SHP77 (cell line): ENCODE measurements at regions not wholly inside any gene's neighbourhood (a gene's known extent, or its start where the extent isn't known, plus 50 kb on each side); places are given as distances from the start of the nearest gene placed in this dataset.
"Not testable (repeated sequence)": the region's sequence is repeated elsewhere in the genome, so short reads cannot be mapped to it uniquely, and the experiment has no call there.

Experiments
- DNase-seq, 2 experiments: peaks; one replicate each; lab custom pipeline; 2025; lab: John Stamatoyannopoulos, UW

DNA sequence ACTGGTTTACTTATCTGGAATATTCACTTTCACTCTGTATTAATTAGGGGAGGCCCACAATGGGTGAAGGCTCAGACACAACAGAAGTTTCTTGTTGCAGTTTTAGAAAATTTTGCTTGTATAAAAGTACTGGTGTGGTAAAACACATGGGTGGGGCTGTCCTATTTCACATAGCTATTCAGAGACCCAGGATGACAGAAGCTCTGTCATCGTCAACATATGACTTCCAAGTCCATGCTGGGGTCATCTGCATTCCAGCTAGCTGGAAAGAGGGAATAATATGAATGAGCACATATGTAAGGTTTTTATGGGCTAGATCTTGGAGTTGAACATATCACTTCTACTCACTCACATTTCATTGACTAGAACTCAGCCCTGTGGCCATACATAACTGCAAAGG lies 166.4 kb upstream of the KCTD3 start:
- DNase-seq = no peak

DNA sequence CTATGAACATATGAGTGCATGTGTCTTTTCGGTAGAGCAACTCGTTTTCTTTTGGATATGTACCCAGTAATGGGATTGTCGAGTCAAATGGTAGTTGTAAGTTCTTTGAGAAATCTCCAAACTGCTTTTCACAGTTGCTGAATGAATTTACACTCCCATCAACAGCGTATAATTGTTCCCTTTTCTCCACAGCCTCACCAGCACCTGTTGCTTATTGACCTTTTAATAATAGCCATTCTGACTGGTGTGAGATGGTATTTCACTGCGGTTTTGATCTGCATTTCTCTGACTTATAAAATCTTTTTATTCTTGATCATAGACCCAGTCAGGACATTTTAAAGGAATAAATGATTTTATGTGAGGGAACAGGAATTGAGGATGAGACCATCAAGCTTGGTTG lies 165.0 kb upstream of the KCTD3 start:
- no peak for DNase-seq

DNA sequence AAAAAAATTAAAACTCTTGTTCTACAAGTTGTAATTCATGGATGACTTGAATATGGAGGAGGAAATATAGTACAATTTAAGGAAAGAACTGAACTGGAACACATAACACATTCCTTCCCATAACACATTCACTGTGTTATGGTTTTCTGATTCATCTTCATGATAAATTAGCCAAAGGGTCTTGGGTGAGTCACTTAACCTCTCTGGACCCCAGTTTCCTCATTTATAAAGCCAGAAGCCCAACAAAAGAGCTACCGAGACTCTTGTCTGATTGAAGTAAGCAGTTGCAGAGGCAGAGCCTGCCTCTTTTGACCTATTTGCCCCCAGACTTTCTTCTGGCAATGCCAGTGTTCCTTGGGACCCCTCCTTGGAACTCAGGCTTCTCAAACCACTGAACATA lies 161.9 kb upstream of the KCTD3 start:
- DNase-seq = no peak

DNA sequence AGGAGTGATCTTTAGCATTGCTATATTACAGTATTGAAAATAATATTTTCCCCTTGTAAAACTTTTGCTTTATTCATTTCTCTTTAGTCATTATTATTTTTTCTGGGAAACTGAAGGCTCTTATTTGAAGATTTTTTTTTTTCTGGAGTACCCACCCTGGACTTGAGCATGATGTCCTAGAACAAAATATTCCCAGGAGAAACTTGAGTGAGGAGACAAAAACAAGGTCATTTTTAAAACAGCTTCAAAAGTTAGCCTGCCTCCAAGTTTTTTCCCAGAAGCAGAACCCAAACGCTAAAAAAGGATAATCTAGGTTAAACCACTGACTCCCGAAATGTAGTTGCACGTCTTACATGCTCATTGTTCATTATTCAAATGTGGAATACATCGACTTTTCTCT lies 160.2 kb upstream of the KCTD3 start:
- no peak for DNase-seq

DNA sequence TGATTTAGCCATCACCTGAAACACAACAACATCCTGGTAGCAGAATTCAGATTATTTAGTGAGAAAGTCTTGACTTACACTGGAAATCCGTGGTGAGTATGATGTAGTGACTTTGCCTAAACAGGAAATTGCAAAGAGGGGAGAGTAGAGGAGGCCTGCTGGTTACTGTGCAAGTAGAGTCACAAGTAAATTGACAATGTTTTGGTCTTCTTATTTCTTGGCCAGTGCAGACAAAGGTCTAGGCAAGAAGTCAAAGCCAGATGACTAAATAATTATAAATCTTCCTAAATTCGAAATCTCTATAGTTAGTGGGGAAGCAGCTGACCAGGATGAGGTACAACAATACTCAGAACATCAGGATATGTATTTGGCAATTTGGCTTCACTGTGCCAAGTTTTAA lies 159.5 kb upstream of the KCTD3 start:
- DNase-seq = no peak

DNA sequence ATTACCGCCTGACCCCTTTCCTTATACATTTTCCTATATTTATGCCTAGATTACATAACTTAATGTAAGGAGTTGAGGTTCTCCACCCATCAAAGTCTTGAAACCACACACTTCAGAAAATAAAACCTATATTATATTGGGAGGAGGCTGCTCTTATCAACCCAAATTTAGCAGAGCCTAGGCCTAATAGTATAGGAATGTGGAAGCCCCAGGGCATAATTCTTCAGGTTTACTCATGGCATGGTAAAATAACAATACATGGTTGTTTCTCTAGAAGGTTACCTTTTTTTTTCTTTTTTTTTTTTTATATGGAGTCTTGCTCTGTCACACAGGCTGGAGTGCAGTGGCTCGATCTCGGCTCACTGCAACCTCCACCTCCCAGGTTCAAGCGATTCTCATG lies 157.6 kb upstream of the KCTD3 start:
- not testable (repeated sequence) for DNase-seq

DNA sequence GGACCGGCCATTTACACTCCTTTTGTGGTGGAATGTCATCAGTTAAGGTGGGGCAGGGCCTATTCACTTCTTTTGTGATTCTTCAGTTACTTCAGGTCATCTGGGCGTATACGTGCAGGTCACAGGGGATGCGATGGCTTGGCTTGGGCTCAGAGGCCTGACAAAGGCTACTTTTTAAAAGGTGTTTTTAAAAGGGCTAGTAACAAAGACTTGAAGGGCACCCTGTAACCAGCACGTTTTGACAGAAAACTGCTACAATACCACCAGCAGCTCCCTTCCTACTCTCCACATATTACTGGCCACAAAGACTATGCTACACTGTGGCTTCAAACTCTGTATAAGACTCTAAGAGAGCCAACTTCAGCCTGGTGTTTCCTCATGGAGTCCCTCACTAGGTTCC lies 151.6 kb upstream of the KCTD3 start:
- not testable (repeated sequence) for DNase-seq

DNA sequence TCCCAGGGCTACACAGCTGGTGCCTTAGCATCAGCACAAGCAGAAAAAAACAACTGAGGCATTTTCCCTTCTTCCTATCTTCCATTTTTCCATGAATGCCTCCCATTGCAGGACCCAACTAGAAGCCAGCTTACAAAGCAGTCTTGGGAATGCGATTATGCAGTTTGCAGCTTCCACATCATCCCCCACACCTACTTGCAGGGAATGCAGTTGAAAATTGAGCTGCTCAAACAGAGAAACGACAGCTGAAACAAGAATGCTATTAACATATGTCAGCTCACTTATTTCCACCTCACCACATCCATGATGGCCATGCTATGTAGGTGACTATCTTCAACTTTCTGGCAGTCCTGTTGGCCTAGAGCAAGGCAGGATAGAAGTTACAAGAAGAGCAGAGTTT lies 150.6 kb upstream of the KCTD3 start:
- no peak for DNase-seq

DNA sequence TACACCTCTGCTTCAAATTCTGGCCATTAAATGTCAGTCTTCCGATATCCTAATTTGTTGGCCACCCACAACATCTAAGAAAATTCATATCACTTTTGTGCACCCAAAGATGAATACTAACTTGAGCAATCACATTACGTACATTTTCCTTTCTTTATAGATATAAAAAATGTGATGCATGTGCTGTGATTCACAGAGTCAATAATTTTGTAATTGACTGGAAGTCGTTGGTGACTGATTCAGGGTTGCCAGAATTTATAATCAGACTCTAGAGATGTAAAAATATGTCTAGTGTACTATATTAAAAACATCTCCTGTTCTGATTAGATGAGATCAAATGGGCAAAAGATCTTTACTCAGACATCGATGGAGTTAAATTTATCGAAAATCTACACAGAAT lies 150.0 kb upstream of the KCTD3 start:
- DNase-seq = no peak

DNA sequence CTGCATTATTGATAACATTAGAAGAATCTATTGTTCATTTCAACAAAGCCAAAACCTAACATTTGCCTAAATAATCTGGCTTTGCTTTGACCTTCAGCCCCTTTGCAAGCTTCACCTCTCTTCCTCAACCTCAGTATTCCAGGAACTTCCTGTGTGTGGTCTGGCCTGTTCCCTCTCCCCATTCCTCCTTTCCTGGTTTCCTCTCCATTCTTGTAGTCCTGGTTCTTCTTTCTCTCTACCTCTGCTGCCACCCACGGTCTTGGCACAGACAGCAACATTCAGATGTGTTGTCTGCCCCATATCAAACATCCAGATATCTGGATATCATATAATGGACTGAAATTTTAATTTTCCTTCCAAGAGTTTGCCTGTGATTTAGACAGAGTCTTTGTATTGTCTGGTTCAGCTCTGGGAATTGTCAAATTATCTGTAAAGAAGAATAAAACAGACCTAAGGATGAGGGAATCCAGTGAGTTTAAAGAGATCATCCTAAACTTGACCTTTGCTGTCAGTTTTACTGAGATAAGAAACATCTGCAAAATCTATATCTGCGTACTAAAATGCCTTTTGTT lies 148.1 kb upstream of the KCTD3 start:
- DNase-seq = no peak

DNA sequence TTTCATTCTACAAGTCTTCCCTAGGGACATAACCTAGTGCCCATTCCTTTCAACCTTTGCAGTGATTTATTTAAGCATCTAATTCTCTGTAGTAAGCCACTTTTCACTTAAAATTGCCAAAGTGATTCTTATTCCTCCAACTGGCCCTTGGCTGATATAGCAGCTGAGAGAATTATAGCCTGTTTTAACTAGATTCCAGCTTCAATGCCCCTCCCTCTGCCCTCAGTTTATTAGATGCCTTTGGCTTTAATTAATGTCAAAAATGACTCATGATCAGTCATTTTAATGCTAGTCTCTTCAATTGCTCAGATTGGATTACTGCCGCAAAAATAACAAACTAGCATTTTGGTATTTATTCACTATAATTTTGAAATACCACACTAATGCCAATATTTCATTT lies 145.4 kb upstream of the KCTD3 start:
- DNase-seq = no peak

DNA sequence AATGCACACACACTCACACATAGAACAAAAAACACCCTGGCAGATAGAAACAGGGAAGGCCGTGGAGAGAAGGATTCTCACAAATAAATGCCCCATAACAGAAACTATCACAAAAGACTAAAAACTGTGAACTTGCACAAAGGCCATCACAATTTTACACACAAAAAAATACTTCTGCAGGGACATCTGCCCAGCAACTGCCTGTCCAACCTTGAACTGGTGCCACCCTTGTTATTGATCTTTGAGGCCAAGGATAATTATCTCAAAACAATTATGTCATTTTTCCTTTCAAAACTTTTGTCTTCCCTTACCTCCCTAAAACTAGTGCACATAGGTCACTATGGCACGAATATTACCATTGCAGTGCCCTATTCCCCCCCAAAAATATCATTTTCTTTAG lies 143.8 kb upstream of the KCTD3 start:
- no peak for DNase-seq

DNA sequence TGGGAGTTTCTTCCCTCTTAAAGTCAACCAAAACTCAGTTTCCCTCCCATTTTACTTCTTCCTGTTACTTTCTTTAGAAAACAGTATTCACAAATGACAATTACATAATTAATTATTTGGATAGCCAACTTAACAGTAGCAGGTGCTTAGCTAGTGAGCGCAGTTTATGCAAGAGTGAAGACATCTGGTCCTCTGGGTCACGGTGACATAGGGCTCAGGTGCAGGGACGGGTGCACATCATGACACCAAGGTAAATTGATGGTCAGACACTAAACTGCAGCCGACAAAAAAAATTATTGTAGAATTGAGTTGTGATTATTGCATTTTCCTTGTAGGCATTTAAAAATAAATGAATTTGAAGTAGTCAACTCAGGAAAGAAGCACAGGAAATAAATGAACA lies 142.0 kb upstream of the KCTD3 start:
- DNase-seq = no peak

DNA sequence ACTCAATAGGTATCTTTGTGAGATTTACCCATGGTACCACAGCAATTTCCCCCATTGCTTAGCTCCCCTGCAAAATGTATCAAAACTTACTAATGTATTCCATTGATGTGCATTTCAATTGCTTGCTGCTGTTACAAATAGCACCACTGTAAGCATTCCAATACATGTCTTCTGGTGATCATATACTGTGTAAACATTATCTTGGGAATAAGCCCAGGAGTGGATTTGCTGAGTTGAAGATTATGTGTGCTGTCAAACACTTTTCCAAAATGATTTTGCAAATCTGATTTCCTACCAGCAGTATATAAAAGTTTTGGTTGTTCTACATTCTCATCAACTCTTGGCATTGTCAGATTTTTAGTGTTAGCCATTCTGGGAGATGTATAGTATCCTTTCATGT lies 141.0 kb upstream of the KCTD3 start:
- DNase-seq = no peak

DNA sequence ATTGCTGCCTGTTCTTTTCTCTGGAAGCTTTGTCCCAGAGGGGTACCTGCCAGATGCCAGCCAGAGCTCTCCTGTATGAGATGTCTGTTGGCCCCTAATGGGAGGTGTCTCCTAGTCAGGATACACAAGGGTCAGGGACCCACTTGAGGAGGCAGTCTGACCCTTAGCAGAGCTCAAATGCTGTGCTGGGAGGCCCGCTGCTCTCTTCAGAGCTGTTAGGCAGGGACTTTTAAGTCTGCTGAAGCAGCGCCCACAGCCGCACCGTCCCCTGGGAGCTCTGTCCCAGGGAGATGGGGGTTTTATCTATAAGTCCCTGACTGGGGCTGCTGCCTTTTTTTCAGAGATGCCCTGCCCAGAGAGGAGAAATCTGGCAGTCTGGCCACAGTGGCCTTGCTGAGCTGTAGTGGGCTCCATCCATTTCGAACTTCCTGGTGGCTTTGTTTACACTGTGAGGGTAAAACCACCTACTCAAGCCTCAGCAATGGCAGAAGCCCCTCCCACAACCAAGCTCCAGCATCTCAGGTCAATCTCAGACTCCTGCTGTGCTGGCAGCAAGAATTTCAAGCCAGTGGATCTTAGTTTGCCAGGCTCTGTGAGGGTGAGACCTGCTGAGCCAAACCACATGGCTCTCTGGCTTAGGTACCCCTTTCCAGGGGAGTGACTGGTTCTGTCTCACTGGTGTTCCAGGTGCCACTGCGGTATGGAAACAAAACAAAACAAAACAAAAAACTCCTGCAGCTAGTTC lies 134.4 kb upstream of the KCTD3 start:
- DNase-seq = not testable (repeated sequence)

DNA sequence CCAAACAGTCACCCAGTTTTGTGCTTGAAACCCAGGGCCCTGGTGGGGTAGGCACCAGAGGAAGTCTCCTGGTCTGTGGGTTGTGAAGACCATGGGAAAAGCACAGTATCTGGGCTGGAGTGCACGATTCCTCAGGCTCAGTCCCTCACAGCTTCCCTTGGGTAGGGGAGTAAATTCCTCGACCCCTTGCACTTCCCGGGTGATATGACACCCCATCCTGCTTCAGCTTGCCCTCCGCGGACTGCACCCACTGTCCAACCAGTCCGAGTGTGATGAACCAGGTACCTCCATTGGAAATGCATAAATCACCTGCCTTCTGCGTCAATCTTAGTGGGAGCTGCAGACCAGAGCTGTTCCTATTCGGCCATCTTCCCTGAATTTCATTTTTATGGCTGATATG lies 133.9 kb upstream of the KCTD3 start:
- DNase-seq = no peak

DNA sequence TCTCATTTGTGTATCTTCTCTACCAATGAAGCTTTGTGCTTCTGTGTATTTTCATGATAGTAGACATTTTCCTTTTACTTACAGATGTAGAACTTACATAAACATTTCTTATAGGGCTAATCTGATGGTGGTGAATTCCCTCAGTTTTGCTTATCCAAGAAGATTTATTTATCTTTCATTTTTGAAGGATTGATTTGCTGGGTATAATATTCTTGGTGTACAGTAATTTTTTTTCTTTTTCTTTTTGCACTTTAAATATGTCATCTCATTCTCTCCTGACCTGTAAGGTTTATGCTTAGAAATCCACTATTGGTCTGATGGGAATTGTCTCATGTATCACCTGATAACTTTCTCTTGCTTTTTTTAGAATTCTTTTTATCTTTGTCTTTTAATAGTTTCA lies 127.6 kb upstream of the KCTD3 start:
- DNase-seq = no peak

DNA sequence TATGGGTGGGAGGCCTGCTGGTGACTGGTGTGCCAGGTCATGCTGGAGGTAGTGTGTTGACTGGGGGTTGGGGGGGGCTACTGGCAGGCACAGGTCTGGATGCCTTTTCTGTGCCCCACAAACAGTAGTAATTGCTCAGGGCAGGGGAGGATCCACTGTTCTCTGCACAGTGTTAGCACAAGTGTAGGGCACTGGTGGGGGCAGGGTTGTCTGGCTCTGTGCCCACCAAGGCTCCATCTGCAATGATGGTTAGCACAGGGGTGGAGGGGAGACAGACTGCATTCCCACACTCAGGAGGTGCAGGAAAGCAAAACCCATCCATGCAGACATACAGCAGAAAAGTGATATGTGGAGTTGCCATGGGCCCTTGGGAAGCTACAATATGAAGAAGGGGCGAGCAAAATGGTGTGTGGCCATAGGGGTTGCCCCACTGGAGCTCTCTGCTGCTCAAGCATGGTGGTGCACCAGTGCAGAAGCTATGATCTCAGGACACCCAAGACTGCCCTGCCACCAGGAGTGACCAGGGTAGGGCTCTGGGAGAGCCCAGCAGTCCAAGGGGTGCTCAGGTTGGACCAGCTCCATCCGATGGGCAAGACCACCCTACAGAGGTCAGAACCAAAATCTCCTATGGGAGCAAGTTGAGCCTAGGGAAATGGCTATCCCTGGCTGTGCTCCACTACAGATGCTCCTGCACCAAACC lies 122.2 kb upstream of the KCTD3 start:
- DNase-seq = no peak

DNA sequence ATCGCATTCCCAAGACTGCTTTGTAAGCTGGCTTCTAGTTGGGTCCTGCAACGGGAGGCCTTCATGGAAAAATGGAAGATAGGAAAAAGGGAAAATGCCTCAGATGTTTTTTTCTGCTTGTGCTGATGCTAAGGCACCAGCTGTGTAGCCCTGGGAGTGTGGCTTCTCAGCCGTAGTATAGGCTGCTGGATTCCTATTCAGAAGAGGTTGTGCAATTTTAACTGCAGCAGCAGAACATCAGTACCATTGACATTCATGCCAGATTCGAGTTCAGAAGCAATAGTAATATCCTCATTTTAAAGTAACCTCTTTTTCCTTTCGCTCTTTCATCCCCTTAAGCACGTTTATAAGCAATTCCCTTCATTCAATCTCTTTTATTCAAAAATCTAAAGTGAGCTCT lies 119.1 kb upstream of the KCTD3 start:
- DNase-seq = not testable (repeated sequence)

DNA sequence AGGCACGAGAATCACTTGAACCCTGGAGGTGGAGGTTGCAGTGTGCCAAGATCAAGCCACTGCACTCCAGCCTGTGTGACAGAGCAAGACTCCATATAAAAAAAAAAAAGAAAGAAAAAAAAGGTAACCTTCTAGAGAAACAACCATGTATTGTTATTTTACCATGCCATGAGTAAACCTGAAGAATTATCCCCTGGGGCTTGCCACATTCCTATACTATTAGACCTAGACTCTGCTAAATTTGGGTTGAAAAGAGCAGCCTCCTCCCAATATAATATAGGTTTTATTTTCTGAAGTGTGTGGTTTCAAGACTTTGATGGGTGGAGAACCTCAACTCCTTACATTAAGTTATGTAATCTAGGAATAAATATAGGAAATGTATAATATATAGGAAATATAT lies 118.0 kb upstream of the KCTD3 start:
- DNase-seq = not testable (repeated sequence)

DNA sequence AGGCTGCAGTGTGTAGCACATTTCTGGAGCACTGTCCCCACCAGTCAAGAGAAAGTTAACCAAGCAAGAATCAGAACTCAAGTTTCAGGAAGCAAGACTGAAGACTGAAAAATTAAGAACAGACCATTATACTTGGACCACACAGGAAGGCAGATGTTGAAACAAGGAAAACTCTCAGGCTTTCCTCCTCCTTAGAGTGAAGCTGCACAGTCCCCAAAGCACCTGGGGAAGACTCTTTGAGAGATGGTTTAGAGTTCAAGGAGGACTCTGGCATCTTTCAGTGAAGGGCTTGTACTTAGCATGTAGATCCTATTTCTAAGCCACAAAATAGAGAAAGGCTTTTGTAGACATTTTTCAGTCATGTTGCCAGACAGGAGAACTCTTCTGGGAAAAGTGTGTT lies 113.7 kb upstream of the KCTD3 start:
- DNase-seq = no peak

DNA sequence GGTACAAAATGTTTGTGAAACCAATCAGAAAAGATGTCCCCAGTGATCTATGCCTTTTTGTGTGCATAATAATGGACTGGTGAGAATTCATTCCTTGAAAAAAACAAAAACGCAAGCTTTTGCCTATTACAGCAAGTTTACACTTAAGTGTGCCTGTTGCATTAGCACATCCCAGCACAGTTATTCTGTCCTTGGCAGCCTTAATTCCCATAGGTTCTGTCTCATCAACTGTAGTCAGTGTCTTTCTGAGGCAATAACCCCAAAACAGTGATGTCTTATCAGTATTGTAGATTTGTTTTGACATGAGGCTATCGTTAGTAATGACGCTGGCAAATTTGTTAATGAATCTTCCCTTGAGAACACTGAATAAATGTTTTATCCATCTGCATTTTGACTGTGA lies 109.9 kb upstream of the KCTD3 start:
- no peak for DNase-seq

DNA sequence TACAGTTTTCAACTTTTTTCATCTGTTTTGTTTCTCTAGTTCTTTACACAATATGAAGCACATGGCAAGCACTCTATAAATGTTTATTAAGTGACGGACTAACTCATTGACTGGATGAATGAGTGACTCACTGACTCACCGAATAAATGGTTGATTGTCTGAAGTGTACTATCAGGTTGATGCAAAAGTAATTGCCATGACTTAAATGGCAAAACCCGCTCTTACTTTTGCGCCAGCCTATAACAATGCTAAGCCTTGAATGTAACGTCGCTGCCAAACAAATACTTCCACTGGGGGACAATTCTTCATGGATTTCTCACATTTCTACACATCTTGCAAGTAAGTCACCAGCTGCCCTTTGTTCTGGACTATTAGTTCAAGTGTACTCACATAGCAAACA lies 109.0 kb upstream of the KCTD3 start:
- no peak for DNase-seq

DNA sequence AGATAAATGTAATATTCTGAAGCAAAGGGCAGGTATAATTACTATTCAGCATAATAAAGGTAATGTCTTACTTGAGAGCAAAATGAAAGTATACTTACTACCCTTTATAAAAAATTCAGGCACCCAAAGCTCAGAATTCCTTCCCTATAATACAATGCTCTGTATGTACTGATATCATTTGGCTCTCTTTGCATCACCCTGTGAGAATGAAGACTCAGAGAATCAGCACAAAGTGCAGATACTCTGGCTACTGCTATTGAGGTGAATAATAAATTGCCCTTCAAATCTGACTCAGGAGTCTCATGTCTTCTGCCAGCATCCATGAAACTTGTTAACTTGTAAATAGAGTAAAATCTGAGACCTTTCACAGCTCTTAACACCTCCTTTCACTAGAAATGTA lies 108.5 kb upstream of the KCTD3 start:
- DNase-seq = no peak
